GM06990 (cell line): ENCODE measurements at regions not wholly inside any gene's neighbourhood (a gene's known extent, or its start where the extent isn't known, plus 50 kb on each side); places are given as distances from the start of the nearest gene placed in this dataset.
"Not testable (repeated sequence)": the region's sequence is repeated elsewhere in the genome, so short reads cannot be mapped to it uniquely, and the experiment has no call there.

Source experiments
- DNase-seq: peaks from one replicate; pipeline ENCODE4 v3.0.0-alpha.2; 2011; ENCODE audit not compliant: insufficient read length; ENCODE audit errors: extremely low read depth
- H3K27me3 ChIP-seq: replicated peaks from 2 replicates; pipeline ENCODE4 v1.6.0; 2011; ENCODE audit warnings: low read length; ENCODE audit not compliant: control insufficient read depth, insufficient read depth
- H3K36me3 ChIP-seq: 2 replicates; pipeline ENCODE4 v1.5.1; 2011; ENCODE audit warnings: low read length; ENCODE audit not compliant: control insufficient read depth, insufficient read depth
- H3K4me3 ChIP-seq: replicated peaks from 2 replicates; pipeline ENCODE4 v1.5.1; 2011; ENCODE audit warnings: low read depth, mild to moderate bottlenecking, control low read depth, low read length
- TF ChIP-seq, protein P1 (sequence below): IDR thresholded peaks from 2 replicates; pipeline ENCODE4 v1.5.1; 2011; ENCODE audit warnings: low read length, control low read depth, mild to moderate bottlenecking, inconsistent platforms; ENCODE audit not compliant: insufficient read depth, poor library complexity, severe bottlenecking

DNA sequence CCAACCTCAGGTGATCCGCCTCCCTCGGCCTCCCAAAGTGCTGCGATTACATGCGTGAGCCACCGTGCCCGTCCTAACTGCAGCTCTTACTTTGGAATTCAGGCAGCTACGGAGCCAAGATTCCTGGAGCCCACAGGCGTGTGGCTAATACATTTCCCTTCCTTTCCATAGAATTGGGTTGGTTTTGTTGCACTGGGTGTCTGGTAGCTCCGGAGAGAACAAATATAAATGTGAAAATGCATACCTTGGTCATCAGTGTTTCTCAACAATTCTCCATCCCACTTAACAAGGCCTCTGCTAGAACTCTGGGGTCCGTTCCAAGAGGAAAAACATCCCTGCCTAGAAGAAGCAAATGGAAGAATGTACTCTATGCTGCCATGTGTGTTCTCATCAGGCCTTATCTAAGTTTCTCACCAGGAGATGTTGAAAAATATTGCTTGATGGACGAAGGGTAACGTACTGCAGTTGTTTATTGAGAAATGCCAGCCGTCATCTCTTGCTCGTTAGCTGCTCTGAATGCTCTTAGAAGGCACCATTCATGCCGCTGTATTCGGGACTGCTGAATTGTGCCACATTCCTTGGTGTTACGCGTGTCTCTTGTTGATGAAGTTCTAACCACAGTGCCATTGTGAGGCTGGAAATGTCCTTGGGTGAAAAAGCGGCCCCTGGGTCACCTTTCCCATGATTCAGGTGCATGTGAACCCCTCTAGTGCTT, 50.5 kb upstream of the CD99 start:
- no peak overlapping the region for H3K4me3 ChIP-seq
- DNase-seq: no peak
- H3K27me3 ChIP-seq: no peaks in the 10 kb centered on the region
- H3K36me3 ChIP-seq: no peaks in the 10 kb centered on the region
- TF ChIP-seq, protein P1, sequence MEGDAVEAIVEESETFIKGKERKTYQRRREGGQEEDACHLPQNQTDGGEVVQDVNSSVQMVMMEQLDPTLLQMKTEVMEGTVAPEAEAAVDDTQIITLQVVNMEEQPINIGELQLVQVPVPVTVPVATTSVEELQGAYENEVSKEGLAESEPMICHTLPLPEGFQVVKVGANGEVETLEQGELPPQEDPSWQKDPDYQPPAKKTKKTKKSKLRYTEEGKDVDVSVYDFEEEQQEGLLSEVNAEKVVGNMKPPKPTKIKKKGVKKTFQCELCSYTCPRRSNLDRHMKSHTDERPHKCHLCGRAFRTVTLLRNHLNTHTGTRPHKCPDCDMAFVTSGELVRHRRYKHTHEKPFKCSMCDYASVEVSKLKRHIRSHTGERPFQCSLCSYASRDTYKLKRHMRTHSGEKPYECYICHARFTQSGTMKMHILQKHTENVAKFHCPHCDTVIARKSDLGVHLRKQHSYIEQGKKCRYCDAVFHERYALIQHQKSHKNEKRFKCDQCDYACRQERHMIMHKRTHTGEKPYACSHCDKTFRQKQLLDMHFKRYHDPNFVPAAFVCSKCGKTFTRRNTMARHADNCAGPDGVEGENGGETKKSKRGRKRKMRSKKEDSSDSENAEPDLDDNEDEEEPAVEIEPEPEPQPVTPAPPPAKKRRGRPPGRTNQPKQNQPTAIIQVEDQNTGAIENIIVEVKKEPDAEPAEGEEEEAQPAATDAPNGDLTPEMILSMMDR: no peak

DNA sequence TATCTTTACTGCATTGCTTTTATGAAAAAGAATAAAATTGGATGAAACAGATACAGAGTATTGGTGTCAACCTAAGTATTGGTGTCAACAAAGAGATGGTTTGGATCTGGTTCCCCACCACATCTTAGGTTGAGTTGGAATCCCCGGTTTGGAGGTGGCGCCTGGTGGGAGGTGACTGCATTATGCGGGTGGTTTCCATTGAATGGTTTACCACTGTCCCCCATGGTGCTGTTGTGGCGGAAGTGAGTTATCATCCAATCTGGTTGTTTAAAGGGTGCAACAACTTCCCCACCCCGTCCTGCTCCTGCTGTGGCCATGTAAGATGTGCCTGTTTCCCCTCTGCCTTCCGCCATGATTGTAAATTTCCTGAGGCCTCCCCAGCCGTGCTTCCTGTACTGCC, 52.8 kb upstream of the CD99 start:
- no peaks in the 10 kb centered on the region for H3K36me3 ChIP-seq
- TF ChIP-seq, protein P1: no peak

DNA sequence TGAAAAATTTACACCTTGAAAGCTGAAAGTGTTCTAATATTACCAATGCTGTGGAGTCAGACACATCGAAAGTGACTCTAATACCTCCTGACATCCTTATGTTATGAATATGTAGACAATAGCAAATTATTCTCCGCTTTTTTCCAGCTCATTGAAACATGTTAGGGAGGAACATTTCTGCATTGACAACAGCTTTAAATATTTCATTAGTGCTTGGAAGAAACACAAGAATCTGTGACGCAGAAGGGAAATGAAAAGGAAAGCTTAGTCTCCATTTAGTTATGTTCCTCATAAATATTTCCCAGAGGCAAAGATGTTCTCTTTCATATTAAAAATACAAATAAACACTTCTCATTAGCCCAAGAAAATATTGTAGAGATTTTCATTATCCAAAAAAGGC, 55.8 kb upstream of the CD99 start:
- no peak overlapping the region for H3K4me3 ChIP-seq
- TF ChIP-seq, protein P1: no peak
- H3K36me3 ChIP-seq: no peaks in the 10 kb centered on the region
- H3K27me3 ChIP-seq: no peaks in the 10 kb centered on the region
- no peak for DNase-seq

More for the DNA sequence above, 52.8 kb upstream of the CD99 start:
- no peak for DNase-seq
- Histone ChIP-seq H3K4me3 (no peak overlapping the region), H3K27me3 (no peaks in the 10 kb centered on the region)

DNA sequence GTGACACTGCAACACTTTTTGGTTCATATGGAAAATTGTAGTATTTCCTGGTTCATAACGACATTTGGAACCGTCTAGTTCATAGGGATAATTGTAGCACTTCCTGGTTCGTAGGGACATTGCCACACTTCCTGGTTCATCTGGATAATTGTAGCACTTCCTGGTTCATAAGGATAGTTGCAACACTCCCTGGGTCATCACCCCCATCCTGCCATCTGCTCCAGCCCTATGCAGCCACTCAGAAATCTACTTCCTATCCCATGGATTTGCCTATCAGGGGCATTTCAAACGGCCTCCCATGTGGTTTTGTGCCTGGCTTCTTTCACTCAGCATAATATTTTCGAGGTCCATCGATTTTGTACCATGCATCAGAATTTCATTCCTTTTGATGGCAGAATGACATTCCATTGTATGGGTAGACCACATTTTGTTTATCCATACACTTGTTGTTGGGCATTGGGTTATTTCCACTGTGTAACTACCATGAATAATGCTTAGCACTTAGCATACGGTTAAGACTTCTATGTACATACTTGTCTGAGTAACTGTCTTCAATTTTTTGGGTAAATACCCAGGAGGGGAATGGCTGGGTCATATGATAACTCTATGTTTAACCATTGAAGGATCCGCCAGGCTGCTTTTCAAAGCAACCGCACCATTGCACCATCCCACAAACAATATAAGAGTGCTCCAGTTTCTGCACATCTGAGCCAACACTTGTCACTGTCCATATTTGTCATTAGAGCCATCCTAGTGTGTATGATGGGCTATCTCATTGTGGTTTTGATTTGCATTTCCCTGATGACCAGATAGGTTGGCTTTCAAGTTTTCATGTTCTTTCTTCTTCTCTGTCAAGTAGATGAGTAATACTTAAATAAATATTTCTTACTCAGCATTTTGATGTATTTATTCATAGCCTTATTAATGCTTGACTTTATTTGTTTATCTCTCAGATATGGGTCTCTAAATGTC, 58.3 kb upstream of the CD99 start:
- TF ChIP-seq, protein P1: no peak

DNA sequence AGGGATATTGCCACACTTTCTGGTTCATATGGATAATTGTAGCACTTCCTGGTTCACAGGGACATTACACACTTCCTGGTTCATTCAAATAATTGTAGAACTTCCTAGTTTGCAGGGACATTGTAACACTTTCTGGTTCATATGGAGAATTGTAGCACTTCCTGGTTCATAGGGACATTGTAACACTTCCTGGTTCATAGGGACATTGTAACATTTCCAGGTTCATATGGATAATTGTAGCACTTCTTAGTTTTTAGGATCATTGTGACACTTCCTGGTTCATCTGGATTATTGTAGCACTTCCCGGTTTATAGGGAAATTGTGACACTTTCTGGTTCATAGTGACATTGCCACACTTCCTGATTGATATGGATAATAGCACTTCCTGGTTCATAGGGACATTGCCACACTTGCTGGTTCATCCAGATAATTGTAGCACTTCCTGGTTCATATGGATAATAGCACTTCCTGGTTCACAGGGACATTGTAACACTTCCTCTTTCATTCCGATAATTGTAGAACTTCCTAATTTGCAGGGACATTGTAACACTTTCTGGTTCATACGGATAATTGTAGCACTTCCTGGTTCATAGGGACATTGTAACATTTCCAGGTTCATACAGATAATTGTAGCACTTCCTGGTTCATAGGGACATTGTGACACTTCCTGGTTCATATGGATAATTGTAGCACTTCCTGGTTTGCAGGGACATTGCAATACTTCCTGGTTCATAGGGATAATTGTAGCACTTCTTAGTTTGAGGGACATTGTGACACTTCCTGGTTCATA, 59.2 kb upstream of the CD99 start:
- DNase-seq: no peak
- Histone ChIP-seq H3K4me3 (no peak overlapping the region), H3K36me3 (no peaks in the 10 kb centered on the region; the same call in none of the 2 replicates), H3K27me3 (no peaks in the 10 kb centered on the region)
- TF ChIP-seq, protein P1: no peak

More for the DNA sequence above, 58.3 kb upstream of the CD99 start:
- DNase-seq: no peak
- Histone ChIP-seq H3K4me3 (no peak overlapping the region), H3K27me3 (no peaks in the 10 kb centered on the region), H3K36me3 (no peaks in the 10 kb centered on the region; the same call in 1 of the 2 replicates)

DNA sequence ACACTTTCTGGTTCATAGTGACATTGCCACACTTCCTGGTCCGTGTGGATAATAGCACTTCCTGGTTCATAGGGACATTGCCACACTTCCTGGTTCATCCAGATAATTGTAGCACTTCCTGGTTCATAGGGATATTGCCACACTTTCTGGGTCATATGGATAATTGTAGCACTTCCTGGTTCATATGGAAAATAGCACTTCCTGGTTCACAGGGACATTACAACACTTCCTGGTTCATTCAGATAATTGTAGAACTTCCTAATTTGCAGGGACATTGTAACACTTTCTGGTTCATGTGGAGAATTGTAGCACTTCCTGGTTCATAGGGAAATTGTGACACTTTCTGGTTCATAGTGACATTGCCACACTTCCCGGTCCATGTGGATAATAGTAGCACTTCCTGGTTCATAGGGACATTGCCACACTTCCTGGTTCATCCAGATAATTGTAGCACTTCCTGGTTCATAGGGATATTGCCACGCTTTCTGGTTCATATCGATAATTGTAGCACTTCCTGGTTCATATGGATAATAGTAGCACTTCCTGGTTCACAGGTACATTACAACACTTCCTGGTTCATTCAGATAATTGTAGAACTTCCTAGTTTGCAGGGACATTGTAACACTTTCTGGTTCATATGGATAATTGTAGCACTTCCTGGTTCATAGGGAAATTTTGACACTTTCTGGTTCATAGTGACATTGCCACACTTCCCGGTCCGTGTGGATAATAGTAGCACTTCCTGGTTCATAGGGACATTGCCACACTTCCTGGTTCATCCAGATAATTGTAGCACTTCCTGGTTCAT, 60.0 kb upstream of the CD99 start:
- H3K36me3 ChIP-seq, H3K27me3 ChIP-seq, DNase-seq, H3K4me3 ChIP-seq: not testable (repeated sequence)

DNA sequence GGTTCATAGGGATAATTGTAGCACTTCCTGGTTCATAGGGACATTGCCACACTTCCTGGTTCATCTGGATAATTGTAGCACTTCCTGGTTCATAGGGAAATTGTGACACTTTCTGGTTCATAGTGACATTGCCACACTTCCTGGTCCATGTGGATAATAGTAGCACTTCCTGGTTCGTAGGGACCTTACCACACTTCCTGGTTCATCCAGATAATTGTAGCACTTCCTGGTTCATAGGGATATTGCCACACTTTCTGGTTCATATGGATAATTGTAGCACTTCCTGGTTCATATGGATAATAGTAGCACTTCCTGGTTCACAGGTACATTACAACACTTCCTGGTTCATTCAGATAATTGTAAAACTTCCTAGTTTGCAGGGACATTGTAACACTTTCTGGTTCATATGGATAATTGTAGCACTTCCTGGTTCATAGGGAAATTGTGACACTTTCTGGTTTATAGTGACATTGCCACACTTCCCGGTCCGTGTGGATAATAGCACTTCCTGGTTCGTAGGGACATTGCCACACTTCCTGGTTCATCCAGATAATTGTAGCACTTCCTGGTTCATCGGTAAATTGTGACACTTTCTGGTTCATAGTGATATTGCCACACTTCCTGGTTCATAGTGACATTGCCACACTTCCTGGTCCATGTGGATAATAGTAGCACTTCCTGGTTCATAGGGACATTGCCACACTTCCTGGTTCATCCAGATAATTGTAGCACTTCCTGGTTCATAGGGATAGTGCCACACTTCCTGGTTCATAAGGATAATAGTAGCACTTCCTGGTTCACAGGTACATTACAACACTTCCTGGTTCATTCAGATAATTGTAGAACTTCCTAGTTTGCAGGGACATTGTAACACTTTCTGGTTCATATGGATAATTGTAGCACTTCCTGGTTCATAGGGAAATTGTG, 60.8 kb upstream of the CD99 start:
- not testable (repeated sequence) for DNase-seq, H3K36me3 ChIP-seq, H3K27me3 ChIP-seq, H3K4me3 ChIP-seq
